GM21367 (cell line): ENCODE measurements at regions not wholly inside any gene's neighbourhood (a gene's known extent, or its start where the extent isn't known, plus 50 kb on each side); places are given as distances from the start of the nearest gene placed in this dataset.
"Not testable (repeated sequence)": the region's sequence is repeated elsewhere in the genome, so short reads cannot be mapped to it uniquely, and the experiment has no call there.

Source experiments
- ATAC-seq: cut with Tn5 transposase; IDR thresholded peaks from one replicate; pipeline ENCODE4 v1.9.1; 2021; ENCODE audit not compliant: unreplicated experiment

DNA sequence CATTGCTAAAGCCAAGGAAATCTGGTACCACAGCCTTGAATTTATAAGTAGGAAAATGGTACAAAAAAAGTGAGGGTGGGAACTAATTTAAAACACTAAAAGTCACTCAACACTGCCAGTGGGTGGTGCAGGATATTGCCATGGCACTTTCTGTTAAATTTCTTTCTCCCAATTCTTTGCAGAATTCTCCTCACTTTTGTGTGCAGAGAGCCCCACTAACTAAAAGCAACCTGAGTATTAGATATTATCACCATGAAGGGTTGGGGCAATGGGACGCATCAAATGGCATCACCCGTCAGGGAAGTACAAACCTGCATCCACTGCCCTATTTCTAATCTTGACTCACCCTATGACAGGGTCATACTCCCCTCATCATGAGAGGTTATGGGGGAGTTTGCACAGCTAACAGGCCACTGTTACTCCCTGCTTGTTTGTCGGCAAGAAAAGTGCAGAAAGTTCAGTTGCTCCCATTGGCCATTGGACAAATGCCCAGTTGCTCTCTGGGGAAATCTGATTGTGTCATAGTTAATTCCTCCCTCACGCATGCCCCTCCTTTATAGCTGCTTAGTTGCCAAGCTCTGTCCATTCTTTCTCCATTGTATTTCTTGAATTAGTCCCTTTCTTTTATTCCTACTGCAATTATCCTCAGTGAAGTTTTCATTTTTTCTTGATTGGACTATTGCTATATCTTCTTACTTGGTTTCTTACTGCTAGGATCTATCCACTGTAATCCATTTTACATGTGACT, 93.8 kb upstream of the BLID start:
- ATAC-seq: no peak

DNA sequence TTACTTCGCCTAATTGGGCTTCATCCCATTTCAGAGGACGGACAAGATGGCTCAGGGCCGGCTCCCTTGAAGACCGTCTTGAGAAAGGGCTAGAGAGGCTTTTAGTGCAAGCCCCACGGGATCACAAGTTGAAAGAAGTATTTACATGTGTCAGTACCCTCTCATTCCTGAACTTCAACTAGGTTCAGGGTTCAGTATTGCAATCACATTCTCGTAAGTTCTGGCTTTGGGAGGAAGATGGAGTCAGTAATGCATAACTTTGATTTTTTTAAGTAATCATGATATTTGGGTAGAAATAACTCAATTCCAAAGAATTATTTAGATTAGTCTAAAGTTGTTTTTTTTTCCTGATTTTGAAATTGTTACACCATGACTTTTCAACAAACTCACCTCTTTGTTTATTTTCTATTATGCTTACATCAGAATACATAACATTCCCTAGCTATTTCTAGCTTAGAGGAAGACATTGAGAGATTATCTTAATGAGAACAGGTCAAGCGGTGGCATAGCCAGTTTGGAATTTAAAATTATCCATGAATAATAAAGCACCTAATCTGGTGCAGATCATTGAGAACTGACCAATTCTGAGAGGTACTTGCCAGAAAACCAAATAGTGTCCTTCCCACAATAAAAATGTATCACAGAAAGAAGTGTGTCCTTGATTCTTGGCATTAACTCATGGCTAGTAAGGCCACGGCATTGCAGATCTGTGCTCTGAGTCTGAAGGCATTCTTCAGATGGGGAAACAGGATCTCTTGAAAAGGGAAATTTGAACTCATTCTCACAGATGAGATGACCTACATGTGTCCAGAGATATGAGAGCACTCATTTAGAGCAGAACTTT, 92.1 kb upstream of the BLID start:
- no peak for ATAC-seq

DNA sequence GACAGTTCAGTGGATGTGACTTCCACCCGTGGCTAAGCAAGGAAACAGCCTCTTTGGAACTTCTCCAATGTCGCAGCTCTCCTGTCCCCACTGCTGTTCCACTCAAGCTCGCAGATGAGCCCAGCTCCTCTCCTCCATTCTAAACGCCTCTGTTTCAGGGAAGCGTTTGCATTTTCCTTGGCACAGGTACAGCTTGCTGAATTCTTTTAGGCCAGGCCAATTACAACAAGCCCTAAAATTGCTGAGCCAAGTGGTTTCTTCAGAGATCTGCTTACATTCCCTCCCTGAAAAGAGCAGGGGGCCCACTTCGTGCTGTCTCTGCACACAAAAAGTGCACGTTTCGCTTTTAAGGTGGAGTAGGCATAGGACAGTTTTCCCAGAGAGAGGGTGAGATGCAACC, 91.5 kb upstream of the BLID start:
- no peak for ATAC-seq

DNA sequence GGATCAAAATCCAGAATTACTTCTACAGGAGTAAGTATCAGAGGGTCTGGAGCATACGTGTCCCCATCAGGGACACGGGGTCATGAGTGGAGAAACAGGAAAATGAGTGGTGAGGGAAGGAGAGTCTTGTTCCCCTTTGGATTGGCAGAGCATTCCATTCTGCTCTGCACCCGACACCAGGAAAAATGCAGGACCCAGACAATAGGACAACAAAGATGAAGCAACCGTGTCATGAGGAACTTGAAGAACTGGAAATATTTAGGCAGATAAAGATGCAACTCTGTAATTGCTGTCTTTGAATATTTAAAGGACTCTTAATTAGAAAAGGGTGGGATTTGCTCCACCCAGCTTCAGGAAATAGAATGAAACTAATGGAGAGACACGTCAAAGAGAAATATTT, 89.0 kb upstream of the BLID start:
- no peak for ATAC-seq

DNA sequence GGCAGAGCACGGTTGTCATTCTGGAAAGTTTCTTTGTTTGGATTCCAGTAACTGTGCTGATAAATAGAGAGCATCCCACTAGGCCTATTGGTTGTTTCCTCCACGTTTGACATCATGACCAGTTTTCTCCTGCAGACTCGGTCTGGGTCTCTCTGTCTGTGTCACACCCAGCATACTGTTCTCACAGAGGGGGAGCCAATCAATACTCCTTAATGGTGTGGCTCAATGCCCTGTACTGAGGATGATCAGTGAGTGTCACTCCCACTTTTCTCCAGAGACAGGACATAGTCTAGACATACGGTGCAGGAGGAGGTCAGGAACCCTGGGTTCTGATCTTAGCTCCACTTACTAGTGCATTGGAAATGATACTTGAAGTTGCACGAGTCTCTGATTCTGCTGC, 88.2 kb upstream of the BLID start:
- ATAC-seq: no peak

DNA sequence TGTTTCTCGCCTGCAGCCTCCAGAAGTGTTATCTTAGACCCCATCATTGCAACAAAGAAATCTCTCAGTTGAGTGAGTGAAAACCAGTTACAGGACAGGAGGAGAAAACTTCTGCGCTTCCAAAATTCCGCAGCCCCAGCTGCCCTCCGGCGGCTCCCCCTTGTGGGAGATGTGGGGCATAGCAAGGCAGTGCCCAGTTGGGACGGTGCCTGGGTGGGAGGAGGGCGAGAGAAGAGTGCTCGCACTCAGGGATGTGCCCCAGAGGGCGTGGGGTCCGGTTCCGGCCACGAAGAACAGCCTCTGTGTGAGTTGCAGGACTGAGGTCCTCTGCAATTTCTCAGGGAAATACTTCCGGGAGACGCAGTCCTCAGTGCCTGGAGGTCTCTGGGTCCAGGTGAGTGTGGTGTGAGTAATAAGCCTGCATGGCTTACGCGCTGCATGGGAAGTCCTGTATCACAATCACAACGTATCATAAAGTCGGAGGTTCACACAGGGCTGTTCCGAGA, 87.0 kb upstream of the BLID start:
- ATAC-seq: peak; percentile 88

DNA sequence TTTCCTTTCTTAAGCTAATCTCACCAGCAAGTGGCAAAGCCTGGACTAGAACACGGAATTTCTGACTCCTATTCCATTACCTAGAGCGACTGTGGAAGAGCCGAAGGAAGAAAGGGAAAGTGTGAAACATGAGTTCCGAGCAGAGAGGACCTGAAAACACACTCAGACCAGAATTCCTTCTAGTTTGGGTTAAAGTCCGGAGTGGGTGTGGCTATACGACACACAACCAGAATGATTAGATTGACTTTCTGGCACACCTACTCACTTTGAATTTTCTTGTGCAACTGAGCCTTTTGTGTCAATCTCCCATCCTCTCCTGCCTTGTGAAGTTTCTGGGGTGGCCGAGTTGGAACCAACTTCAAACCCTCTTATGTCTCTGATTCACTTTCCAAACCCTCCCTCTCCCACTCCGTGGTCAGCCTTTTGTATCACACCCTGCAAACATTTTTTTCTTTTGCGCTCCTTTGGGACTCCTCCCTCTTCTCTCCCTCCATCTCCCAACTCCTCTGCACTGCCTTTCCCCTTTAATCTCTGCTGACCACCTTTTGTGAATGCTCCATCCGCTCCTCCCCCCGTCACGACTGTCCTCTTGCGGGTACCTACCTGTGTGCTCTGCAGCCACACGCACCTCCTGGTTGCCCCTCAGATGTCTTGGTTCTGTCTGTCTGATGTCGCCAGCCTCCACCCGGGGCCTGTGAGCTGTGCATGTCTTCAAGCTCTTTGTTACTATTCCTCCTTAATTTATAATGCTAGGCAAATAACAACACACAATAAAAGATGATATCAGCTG, 86.3 kb upstream of the BLID start:
- ATAC-seq: no peak

DNA sequence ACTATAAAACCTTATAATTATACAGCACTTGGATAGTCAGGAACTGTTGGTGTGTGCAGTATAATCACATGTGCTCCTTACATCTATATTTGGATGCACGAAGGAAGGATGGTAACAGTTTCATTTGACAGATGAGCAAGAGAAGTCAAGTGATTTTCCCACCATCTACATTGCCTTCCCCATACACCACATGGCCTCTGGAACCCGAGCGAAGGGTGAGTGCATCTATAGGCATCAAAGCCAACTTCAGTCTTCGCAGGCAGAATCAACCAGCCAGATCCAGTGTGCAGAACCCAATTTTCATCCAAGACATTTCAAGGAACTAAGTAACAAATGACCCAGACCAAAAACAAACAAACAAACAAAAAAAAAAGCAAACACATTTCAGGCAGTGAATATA, 85.1 kb upstream of the BLID start:
- ATAC-seq: no peak

DNA sequence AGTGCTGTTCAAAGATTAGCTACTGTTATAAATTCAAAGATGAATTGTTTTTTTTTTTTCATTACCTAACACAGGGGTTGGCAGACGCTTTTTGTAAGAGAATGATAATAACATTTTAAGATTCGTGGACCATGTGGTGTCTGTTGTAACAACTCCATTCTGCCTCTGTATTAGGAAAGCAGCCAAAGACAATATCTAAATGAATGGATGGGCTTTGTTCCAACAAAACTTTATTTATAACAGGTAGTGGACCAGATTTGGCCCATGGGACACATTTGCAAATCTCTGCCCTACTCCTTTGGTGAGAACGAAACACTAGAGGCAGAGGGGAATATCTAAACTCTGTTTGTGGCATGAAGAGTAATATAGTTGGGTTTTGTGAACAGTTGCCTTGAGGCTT, 83.6 kb upstream of the BLID start:
- no peak for ATAC-seq

DNA sequence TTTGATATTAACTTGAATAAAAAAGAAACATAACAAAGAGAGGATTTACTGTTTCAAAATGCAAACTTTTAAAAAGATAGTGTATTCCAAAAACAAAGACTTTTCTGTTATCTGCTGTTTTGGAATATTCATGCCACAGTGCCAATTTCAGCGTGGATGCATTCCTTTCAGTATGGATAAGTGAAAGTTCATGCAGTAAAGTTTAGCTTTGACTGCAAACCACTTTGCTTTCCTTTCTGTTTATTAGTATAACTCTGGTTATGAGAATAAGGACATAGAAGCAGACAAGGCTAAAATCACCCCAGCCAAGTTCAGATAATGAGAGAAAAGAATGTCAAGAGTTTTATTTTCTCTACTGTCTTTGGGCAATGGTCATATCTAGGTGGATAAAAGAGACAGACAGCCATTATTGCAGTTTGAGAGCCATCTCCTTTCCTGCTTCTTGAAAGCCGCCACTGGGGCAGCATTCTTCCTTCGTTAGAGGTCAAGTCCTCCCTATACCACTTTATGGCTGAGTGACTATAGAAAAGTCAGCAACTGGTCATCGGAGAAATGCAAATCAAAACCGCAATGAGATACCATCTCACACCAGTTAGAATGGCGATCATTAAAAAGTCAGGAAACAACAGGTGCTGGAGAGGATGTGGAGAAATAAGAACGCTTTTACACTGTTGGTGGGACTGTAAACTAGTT, 82.4 kb upstream of the BLID start:
- ATAC-seq: no peak

DNA sequence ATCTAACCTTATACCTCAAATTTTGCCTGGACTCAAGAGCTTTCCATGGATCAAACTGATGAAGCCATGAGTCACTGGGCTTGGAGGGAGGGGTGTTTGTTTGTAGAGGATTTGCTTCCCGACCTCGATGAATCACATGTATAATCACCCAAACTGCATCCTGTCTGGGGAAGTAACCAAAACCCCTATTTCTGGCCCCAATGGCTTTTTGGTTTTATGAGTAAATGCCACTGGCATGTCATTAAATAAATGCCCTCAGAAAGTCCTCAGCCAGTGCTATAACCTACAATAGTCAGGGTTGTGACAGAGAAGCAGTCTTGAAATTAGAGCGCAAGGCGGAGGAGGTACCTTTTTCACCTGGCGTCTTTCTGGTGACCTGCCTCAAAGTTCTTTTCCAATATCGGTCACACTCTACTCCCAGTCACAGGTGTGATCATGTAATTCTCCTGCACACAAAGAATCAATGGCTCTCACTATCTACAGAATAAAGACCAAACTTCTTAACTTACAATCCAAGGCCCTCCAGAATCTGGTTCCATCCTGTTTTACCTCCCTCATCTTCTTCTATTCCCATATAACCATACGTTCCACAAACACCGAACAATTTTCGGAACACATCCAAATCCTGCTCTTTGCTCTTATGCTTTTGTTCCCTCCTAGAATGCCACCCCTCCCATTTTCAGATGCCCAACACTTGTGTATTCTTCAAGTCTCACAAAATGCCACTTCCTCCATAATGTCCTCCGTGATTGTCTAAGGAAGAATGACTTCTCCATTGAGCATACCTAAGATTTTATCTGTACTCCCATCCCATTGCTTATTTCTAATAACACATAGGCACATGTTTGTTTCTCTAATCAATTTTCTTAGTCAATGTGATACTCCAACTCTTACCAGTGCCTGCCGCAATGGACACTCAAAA, 81.3 kb upstream of the BLID start:
- no peak for ATAC-seq

DNA sequence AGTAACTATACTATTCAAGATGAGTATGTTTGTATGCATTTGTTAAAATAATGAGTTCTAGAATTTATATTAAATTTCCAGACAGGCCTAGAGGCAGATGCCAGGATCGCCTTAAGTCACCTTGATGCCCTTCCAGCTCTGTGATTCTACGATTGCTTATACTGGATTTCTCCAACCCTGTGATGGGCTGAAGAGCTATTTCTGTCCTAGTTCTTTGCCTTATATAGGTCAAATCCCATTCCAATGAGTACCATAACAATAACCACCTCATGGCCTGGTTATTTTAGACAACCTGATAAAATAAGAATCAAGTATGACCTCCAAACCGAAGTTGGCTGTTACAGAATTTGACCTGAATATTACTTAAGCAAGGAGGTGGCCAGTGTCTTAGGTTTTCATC, 79.8 kb upstream of the BLID start:
- ATAC-seq: no peak

DNA sequence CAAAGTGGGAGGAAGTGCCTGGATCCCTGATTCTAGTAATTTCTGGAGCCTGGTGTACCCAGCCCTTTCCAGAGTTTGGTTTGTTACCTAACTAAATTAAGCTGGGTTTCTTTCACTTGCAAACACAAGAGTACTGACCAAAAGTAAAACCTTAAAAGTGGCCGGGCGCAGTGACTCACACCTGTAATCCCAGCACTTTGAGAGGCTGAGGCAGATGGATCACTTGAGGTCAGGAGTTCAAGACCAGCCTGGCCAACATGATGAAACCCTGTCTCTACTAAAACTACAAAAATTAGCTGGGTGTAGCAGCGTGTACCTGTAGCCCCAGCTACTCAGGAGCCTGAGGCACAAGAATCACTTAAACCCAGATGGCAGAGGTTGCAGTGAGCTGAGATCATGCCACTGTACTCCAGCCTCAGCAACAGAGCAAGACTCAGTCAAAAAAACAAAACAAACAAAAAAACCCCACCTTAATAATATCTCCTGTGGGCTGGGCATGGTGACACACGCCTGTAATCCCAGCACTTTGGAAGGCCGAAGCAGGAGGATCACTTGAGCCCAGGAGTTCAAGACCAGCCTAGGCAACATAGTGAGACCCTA, 78.0 kb upstream of the BLID start:
- not testable (repeated sequence) for ATAC-seq

DNA sequence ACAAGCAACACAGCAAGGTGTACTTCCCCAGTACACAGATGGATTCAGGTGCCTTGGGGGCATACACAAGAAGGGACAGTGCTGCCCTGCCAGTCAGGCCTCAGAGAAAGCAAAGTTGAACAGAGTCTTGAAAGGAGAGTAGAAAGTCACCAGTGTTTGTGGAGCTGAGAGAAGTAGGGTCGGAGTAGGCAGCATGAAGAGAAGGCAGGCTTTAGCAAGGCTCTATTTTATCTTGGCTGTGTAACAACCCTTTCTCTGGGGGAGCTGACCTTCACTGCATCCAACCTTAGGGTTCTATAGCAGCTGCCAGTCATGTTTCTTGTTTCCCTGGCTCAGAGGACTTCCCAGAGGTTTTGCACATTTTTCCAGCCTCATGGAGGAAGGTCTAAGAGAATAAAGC, 77.4 kb upstream of the BLID start:
- no peak for ATAC-seq

DNA sequence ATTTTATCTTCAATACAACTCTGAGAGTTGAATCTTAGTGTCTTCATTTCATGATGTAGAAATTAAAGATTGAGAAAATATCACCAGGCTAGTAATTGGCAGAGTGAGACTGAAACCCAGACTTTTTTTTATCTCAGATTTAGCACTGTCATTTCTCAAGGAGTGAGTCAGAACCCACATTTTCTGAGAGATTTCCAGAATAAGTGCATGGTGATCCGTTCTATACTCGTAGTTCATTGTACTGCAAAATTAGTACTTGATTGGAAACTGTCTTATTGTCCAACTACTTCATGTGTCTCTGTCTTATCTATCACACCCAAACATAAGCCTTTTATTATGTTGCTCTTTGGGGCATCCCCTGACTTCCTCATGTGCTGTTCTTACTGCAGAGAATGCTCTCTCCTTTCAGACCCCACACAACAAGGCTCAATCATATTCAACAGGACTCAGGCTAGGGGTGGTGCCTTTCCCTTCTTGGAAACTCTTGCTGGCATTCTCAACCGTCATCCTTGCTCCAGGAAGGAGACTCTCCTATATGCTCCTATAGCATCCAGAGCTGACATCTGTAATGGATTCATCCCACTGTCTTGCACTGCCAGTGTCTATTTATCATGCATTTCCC, 76.7 kb upstream of the BLID start:
- ATAC-seq: no peak

DNA sequence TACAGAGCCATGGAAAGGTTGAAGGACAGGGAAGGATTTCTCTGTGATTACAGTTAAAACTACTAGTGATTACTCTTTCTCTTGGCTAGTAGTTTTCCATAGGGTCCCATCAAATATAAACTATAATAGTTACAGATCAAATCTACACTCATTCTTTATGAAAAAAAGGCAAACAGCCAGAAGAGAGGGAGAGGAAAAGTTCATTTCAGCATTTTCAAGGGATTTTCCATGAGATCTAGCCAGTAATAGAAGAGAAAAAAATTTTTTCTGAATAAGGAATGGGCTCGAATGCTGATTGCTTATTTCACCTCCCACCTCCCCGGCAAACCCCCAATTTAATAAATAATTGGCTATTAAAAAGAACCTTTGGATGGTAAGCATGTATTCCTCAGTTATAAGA, 74.8 kb upstream of the BLID start:
- no peak for ATAC-seq

DNA sequence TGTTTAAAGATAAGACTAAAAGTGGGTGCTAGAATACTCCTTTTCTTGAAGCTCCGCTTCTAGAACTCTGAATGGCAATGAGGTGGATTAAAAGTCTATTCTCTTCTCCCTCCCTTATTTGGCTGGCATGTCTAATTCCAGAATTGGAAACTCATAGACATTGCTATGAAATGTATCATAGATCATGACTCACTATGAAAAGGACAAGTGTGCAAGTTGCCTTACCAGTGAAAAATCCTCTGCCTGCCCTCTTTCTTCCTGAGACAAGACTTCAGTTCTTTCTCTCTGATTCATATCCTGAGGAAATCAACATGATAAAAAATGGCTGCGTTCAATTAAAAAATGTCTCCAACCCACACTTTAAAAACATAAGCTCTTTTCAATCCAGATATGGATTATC, 73.2 kb upstream of the BLID start:
- ATAC-seq: no peak

DNA sequence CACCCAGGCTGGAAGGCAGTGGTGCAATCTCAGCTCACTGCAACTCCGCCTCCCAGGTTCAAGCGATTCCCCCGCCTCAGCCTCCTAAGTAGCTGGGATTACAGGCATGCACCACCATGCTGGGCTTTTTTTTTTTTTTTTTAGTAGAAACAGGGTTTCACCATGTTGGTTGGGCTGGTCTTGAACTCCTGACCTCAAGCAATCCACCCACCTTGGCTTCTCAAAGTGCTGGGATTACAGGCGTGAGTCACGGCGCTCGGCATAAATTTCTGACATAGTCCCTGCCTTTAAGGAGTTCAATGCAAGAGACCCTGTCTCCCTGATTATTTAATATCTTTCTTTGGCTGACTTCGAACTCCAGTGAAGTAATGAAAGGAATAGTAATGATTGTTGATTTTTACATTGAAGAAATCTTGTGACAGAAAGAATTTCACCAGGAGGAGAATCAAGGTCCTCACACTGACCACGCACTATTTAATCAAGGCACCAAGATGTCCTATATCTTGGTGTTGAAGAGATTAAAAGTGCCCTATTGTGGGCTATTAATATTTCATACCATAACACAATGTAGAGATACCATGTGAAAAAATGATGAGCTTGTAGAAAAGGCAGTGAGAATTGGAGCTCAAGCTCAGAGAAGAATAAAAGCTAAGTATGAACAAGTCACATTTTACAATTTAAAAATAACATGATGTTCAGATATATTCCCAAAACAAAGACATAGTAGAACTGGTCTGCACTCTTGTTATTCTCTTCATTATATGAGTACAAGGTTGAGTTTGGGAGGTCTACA, 71.6 kb upstream of the BLID start:
- no peak for ATAC-seq
